Neural cell (in vitro differentiated cells): ENCODE measurements at regions not wholly inside any gene's neighbourhood (a gene's known extent, or its start where the extent isn't known, plus 50 kb on each side); places are given as distances from the start of the nearest gene placed in this dataset.
A peak's percentile ranks its signal among the peaks of the same experiment; 100 is the strongest.

Experiments
- H2AFZ ChIP-seq: fragments of 200-600, 300-800 bp; sonication (generic), shearing (Covaris generic); 2 replicates; pipeline ENCODE4 v1.6.0; 2014; ENCODE audit warnings: low read depth, mild to moderate bottlenecking, antibody characterized with exemption, low read length, moderate library complexity
- H3F3A ChIP-seq: fragments of 200-600 bp; shearing (Covaris generic); 2 replicates; pipeline ENCODE4 v1.6.1; 2016; ENCODE audit warnings: mild to moderate bottlenecking, moderate library complexity, mixed read lengths, antibody characterized with exemption, low read length; ENCODE audit not compliant: insufficient read depth, poor library complexity, severe bottlenecking
- H3K27ac ChIP-seq: fragments of 200-600, 300-800 bp; sonication (generic), shearing (Covaris generic); 2 replicates; pipeline ENCODE4 v1.5.1; 2014; ENCODE audit warnings: mild to moderate bottlenecking, low read length, moderate library complexity
- H3K27me3 ChIP-seq: fragments of 300-800, 200-600 bp; sonication (generic), shearing (Covaris generic); 2 replicates; pipeline ENCODE4 v1.6.0; 2014; ENCODE audit warnings: mild to moderate bottlenecking, low read depth, low read length, moderate library complexity; ENCODE audit not compliant: insufficient read depth
- H3K36me3 ChIP-seq: fragments of 300-800, 200-600 bp; sonication (generic), shearing (Covaris generic); 2 replicates; pipeline ENCODE4 v1.5.1; 2014; ENCODE audit warnings: mild to moderate bottlenecking, antibody characterized with exemption, low read length, moderate library complexity; ENCODE audit not compliant: insufficient read depth
- H3K4me2 ChIP-seq: fragments of 300-800, 200-600 bp; sonication (generic), shearing (Covaris generic); 2 replicates; pipeline ENCODE4 v1.6.0; 2014; ENCODE audit warnings: mild to moderate bottlenecking, low read length
- H3K4me3 ChIP-seq: fragments of 300-800, 200-600 bp; sonication (generic), shearing (Covaris generic); 2 replicates; pipeline ENCODE4 v1.5.1; 2014; ENCODE audit warnings: mild to moderate bottlenecking, low read length, moderate library complexity
- H3K79me2 ChIP-seq: fragments of 200-600 bp; shearing (Covaris generic); replicated peaks from 2 replicates; pipeline ENCODE4 v1.6.0; 2014; ENCODE audit warnings: mild to moderate bottlenecking, low read length, moderate library complexity; ENCODE audit not compliant: insufficient read depth
- H3K9ac ChIP-seq: fragments of 300-800, 200-600 bp; sonication (generic), shearing (Covaris generic); 2 replicates; pipeline ENCODE4 v1.6.1; 2016; ENCODE audit warnings: mild to moderate bottlenecking, low read length, mixed read lengths
- H3K9me2 ChIP-seq: fragments of 200-600 bp; shearing (Covaris generic); 2 replicates; pipeline ENCODE4 v1.6.1; 2016; ENCODE audit warnings: mild to moderate bottlenecking, low read length, mixed read lengths; ENCODE audit not compliant: insufficient read depth
- H3K9me3 ChIP-seq: fragments of 200-600, 300-800 bp; sonication (generic), shearing (Covaris generic); 2 replicates; pipeline ENCODE4 v1.6.1; 2016; ENCODE audit warnings: mild to moderate bottlenecking, mixed run types, low read length, moderate library complexity, mixed read lengths
- H4K20me1 ChIP-seq: fragments of 200-600 bp; shearing (Covaris generic); 2 replicates; pipeline ENCODE4 v1.6.1; 2016; ENCODE audit warnings: mild to moderate bottlenecking, mixed run types; ENCODE audit not compliant: insufficient read depth
- EP300 ChIP-seq: fragments of 450-650 bp; conservative IDR thresholded peaks from 2 replicates; pipeline ENCODE4 v1.6.1; 2014; ENCODE audit warnings: antibody characterized with exemption, mild to moderate bottlenecking, moderate library complexity; ENCODE audit not compliant: poor library complexity, severe bottlenecking
- EZH2 ChIP-seq: fragments of 200-600, 300-800 bp; shearing (Covaris generic), sonication (generic); IDR thresholded peaks from 2 replicates; pipeline ENCODE4 v1.6.1; 2014; ENCODE audit warnings: antibody characterized with exemption, low read length, borderline replicate concordance, mild to moderate bottlenecking; ENCODE audit not compliant: insufficient read depth, poor library complexity, severe bottlenecking
- MXI1 ChIP-seq: fragments of 450-650 bp; conservative IDR thresholded peaks from 2 replicates; pipeline ENCODE4 v1.6.1; 2014; ENCODE audit warnings: antibody characterized with exemption, mild to moderate bottlenecking; ENCODE audit not compliant: poor library complexity, severe bottlenecking
- POLR2AphosphoS5 ChIP-seq: IDR thresholded peaks from 2 replicates; pipeline ENCODE4 v1.6.1; 2012
- RAD21 ChIP-seq: fragments of 450-650 bp; conservative IDR thresholded peaks from 2 replicates; pipeline ENCODE4 v1.6.1; 2014; ENCODE audit warnings: antibody characterized with exemption, mild to moderate bottlenecking, moderate library complexity
- SMC3 ChIP-seq: fragments of 450-650 bp; conservative IDR thresholded peaks from 2 replicates; pipeline ENCODE4 v1.6.1; 2014; ENCODE audit warnings: antibody characterized with exemption, mild to moderate bottlenecking, moderate library complexity; ENCODE audit not compliant: poor library complexity
- TAF1 ChIP-seq: IDR thresholded peaks from 2 replicates; pipeline ENCODE4 v1.6.1; 2012; ENCODE audit warnings: low read depth
- TF ChIP-seq, protein P1 (sequence below): IDR thresholded peaks from 2 replicates; pipeline ENCODE4 v1.6.1; 2012; ENCODE audit warnings: borderline replicate concordance
- TF ChIP-seq, protein P2 (sequence below): fragments of 450-650 bp; IDR thresholded peaks from 2 replicates; pipeline ENCODE4 v1.5.1; 2014; ENCODE audit warnings: antibody characterized with exemption, mild to moderate bottlenecking, moderate library complexity; ENCODE audit not compliant: poor library complexity, severe bottlenecking

DNA sequence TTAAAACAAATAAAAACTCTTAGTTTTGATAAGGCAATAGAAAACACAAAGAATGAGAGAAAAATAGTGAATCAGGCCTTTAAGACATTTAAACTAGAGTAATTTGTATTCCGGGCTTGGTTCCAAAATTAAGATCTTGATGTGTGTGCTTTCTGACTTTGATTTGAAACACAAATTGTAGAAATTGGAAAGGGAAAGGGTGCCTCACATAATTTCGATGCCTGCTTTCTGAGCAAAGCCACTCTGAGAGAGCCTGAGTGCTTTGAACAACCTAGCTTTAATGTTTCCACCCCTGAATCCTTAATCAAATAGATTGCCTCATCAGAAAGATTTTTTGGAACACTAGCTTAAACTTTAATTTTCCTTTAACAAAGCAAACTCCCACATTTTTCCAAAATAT is 666.8 kb downstream of the PCDH18 start:
- Histone ChIP-seq H3K4me2 (no peak overlapping the region), H3K9me3 (no peaks in the 10 kb centered on the region), H3K79me2 (no peaks in the 10 kb centered on the region), H3K9me2 (no peaks in the 10 kb centered on the region), H2AFZ (no peak overlapping the region), H3K4me3 (no peak overlapping the region), H3K27ac (no peak overlapping the region), H3K27me3 (no peaks in the 10 kb centered on the region), H3F3A (no peaks in the 10 kb centered on the region), H4K20me1 (no peaks in the 10 kb centered on the region), H3K36me3 (no peaks in the 10 kb centered on the region), H3K9ac (no peak overlapping the region)
- TF ChIP-seq EZH2 (no peak), TAF1 (no peak), MXI1 (no peak), POLR2AphosphoS5 (no peak), SMC3 (no peak), RAD21 (no peak), EP300 (no peak)
- TF ChIP-seq, protein P1, sequence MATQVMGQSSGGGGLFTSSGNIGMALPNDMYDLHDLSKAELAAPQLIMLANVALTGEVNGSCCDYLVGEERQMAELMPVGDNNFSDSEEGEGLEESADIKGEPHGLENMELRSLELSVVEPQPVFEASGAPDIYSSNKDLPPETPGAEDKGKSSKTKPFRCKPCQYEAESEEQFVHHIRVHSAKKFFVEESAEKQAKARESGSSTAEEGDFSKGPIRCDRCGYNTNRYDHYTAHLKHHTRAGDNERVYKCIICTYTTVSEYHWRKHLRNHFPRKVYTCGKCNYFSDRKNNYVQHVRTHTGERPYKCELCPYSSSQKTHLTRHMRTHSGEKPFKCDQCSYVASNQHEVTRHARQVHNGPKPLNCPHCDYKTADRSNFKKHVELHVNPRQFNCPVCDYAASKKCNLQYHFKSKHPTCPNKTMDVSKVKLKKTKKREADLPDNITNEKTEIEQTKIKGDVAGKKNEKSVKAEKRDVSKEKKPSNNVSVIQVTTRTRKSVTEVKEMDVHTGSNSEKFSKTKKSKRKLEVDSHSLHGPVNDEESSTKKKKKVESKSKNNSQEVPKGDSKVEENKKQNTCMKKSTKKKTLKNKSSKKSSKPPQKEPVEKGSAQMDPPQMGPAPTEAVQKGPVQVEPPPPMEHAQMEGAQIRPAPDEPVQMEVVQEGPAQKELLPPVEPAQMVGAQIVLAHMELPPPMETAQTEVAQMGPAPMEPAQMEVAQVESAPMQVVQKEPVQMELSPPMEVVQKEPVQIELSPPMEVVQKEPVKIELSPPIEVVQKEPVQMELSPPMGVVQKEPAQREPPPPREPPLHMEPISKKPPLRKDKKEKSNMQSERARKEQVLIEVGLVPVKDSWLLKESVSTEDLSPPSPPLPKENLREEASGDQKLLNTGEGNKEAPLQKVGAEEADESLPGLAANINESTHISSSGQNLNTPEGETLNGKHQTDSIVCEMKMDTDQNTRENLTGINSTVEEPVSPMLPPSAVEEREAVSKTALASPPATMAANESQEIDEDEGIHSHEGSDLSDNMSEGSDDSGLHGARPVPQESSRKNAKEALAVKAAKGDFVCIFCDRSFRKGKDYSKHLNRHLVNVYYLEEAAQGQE: no peak
- TF ChIP-seq, protein P2, sequence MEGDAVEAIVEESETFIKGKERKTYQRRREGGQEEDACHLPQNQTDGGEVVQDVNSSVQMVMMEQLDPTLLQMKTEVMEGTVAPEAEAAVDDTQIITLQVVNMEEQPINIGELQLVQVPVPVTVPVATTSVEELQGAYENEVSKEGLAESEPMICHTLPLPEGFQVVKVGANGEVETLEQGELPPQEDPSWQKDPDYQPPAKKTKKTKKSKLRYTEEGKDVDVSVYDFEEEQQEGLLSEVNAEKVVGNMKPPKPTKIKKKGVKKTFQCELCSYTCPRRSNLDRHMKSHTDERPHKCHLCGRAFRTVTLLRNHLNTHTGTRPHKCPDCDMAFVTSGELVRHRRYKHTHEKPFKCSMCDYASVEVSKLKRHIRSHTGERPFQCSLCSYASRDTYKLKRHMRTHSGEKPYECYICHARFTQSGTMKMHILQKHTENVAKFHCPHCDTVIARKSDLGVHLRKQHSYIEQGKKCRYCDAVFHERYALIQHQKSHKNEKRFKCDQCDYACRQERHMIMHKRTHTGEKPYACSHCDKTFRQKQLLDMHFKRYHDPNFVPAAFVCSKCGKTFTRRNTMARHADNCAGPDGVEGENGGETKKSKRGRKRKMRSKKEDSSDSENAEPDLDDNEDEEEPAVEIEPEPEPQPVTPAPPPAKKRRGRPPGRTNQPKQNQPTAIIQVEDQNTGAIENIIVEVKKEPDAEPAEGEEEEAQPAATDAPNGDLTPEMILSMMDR: no peak

DNA sequence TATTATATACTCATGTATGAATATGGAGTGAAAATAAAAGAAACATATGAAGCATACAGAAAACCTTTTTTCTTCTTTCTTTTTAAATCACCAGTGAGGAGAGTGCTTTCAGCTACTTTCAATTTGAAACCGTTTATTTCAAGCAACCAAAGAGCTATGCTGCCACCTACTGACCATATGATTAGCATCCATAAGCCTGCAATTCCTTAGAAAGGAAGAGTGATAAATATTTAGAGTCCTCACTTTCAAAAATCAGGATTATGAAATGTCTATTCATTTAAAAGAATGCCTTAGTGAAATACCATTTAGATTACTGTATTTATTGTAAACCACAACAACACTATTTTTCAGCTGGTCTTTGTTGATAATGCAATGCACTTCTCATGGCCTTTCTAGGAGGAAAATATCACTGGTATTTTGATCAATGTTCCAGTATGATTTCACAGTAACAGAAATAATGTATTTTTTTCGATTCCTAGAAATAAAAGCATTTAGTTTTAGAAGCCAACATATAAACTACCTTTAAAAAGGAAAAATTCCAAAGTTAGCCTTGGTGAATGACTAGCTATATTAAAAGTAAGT is 667.6 kb downstream of the PCDH18 start:
- Histone ChIP-seq H3K9ac (no peak overlapping the region), H3K9me2 (no peaks in the 10 kb centered on the region), H3K27ac (peak overlapping the region; percentile 9), H3K36me3 (no peaks in the 10 kb centered on the region), H3F3A (no peaks in the 10 kb centered on the region), H2AFZ (no peak overlapping the region), H4K20me1 (no peaks in the 10 kb centered on the region), H3K4me2 (no peak overlapping the region), H3K79me2 (no peaks in the 10 kb centered on the region), H3K4me3 (no peak overlapping the region), H3K9me3 (no peaks in the 10 kb centered on the region), H3K27me3 (no peaks in the 10 kb centered on the region)
- TF ChIP-seq, protein P2: peak; percentile 90
- peak; percentile 97 for TF ChIP-seq RAD21
- no peak for TF ChIP-seq POLR2AphosphoS5
- peak; percentile 88 for TF ChIP-seq SMC3
- TF ChIP-seq EP300: no peak
- TF ChIP-seq EZH2: no peak
